ENCODE measurements at regions not wholly inside any gene's neighbourhood (a gene's known extent, or its start where the extent isn't known, plus 50 kb on each side); places are given as distances from the start of the nearest gene placed in this dataset.
"Not testable (repeated sequence)": the region's sequence is repeated elsewhere in the genome, so short reads cannot be mapped to it uniquely, and the experiment has no call there.

DNA sequence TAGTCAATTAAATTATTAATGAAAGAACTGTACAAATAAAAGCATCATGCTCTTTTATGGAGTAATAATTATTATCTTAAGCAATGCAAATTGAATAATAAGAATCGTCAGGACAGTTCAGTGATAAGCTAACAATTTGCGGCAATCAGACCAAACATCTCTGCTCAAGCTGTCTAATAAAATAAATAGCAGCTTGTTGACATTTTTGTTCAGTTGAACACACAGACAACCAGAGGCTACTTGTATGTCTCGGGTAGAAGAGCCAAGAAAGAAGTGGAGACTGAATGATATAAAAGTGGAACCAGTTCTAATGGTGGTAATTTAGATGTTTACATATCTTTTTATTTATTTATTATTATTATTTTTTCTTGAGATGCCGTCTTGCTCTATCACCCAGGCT is 57.4 kb upstream of the FOXN3 start:
- no peak for DNase-seq (ENCODE audit: low read depth)
- TF ChIP-seq, protein P1, sequence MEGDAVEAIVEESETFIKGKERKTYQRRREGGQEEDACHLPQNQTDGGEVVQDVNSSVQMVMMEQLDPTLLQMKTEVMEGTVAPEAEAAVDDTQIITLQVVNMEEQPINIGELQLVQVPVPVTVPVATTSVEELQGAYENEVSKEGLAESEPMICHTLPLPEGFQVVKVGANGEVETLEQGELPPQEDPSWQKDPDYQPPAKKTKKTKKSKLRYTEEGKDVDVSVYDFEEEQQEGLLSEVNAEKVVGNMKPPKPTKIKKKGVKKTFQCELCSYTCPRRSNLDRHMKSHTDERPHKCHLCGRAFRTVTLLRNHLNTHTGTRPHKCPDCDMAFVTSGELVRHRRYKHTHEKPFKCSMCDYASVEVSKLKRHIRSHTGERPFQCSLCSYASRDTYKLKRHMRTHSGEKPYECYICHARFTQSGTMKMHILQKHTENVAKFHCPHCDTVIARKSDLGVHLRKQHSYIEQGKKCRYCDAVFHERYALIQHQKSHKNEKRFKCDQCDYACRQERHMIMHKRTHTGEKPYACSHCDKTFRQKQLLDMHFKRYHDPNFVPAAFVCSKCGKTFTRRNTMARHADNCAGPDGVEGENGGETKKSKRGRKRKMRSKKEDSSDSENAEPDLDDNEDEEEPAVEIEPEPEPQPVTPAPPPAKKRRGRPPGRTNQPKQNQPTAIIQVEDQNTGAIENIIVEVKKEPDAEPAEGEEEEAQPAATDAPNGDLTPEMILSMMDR (IDR thresholded peaks at IDR 0.05; ENCODE audit: low read length, missing control alignments) = no peak
- no peak overlapping the region for H3K4me3 ChIP-seq (replicated peaks; ENCODE audit: low read depth, low read length)

DNA sequence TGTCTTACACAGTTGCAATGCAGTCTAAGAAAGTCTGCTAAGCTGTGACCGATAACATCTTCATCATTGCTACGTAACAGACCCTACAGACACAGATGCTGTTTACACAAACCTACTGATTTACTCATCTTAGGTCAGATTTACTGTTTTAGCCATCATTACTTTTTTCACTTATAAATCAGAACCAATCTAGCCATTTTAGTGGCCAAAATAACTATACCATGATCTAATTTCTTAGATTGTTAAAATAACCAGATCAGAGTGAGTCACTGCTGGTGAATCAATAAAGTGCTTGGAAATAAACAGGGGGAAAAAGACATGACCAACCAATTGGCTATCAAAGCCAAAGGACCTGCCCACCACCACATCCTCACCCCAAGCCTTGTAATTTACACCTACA is 57.0 kb upstream of the FOXN3 start:
- TF ChIP-seq, protein P1 (IDR thresholded peaks at IDR 0.05; ENCODE audit: low read length, missing control alignments) = no peak
- H3K4me3 ChIP-seq (replicated peaks; ENCODE audit: low read depth, low read length) = no peak overlapping the region
- DNase-seq (ENCODE audit: low read depth) = no peak

DNA sequence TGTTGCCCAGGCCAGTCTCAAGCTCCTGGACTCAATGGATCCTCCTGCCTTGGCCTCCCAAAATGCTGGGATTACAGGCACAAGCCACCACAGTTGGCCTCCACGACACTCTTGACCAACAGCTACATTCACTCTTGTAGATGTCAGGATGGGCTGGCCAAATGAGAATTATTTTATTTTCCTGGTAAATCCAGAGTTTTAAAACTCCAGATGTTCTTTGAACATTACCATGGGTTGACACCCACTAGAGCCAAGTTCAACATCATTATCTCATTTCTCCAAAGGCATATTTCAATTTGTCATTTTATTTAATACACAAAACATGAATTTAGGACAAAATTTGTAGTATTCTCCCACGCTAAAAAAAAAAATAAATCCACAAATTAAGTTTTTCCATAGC is 56.5 kb upstream of the FOXN3 start:
- TF ChIP-seq, protein P1 (IDR thresholded peaks at IDR 0.05; ENCODE audit: low read length, missing control alignments) = no peak
- H3K4me3 ChIP-seq (replicated peaks; ENCODE audit: low read depth, low read length) = no peak overlapping the region
- DNase-seq (ENCODE audit: low read depth) = no peak

DNA sequence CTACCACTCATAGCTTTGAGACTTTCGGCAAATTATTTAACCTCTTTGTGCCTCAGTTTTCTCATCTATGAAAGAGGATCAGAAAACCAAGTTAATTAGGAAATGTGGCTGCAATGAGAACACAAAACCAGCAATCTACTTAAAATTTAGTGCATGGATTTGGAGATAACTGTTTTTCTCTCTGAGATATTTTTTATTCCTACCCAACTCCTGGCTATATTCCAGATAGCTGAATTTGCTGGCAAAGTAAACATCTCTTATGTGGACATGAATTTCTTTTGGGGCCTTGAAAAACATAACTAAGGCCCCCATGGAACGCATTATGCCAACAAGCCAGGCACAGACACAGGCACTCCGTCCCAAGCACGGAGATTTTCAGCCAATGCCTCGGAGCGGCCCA is 53.4 kb upstream of the FOXN3 start:
- TF ChIP-seq, protein P1 (IDR thresholded peaks at IDR 0.05; ENCODE audit: low read length, missing control alignments) = no peak
- no peak overlapping the region for H3K4me3 ChIP-seq (replicated peaks; ENCODE audit: low read depth, low read length)
- no peak for DNase-seq (ENCODE audit: low read depth)

DNA sequence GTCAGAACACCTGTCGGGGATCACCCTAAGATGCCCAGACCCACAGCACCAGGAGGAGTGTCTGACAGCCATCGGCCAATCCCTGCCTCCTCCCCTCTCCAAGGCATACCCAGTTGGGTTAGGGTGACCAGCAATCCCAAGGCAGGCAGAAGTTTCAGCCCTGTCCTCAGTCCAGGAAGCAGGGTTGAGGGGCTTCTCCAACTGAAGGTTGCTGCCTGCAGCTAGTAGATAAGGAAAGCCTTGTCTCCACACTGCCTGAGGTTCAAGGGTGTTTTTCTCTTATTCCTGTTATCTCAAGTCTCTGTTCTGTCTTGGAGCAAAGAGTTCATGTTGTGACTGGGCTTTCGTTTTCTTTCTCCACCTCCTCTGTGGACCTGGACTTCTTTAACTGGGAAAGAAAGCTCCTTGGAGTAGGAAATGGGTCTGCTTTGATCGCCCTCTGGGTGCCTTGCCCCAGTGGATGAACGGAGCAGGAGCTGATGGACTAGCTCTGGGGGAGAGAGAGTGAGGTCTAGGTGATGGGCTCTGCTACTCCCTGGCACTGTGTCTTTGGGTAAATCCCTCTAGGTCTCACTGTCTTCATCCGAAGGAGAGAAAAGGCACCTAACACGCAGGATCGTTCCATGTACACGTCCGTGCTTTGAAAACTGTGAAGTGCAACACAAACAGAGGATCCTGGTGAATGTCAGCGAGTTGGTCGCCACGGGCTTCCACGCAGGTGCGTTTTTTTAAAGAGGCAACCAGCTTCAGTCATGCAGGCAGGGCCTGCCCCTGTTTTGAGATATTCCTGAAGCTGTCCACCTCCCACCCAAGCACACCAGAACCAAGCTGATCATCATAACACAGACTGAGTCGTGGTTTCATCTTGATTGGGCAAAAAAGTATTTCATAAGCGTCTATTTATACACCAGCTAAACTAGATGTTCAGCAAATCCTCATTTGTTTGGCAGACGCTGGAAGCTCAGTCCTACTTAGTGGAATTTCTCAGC is 52.5 kb upstream of the FOXN3 start:
- no peak overlapping the region for H3K4me3 ChIP-seq (replicated peaks; ENCODE audit: low read depth, low read length)
- TF ChIP-seq, protein P1 (IDR thresholded peaks at IDR 0.05; ENCODE audit: low read length, missing control alignments) = no peak
- DNase-seq (ENCODE audit: low read depth) = no peak

DNA sequence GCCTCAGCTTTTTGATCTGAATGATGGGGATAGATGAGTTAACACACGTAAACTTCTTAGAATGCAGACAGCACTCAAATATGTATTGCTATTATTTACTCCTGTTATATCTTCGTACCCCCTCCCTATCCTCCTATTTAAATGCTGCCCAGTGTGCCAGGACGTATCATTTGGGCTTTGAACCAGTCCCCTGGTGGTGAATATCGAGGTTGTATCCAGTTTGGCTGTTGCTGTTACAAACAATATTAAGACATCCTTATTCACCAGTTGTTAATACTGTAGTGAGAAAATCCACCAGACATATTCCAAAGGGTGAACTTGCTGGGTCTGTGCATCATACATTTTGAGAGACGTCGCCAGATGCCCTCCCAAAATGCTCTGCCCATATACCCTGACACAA is 51.5 kb upstream of the FOXN3 start:
- no peak overlapping the region for H3K4me3 ChIP-seq (replicated peaks; ENCODE audit: low read depth, low read length)
- DNase-seq (ENCODE audit: low read depth) = no peak
- TF ChIP-seq, protein P1 (IDR thresholded peaks at IDR 0.05; ENCODE audit: low read length, missing control alignments) = no peak

DNA sequence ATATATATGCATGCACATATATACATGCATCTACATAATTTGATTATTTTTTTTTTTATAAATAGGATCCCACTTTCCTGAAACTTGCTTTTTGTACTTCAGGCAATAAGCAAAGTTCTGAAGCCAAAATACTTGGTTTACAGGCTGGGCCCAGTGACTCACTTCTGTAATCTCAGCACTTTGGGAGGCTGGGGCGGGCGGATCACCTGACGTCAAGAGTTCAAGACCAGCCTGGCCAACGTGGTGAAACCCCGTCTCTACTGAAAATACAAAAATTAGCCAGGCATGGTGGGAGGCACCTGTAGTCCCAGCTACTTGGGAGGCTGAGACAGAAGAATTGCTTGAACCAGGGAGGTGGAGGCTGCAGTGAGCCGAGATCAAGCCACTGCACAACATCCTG is 51.0 kb upstream of the FOXN3 start:
- H3K4me3 ChIP-seq (replicated peaks; ENCODE audit: low read depth, low read length); DNase-seq (ENCODE audit: low read depth): not testable (repeated sequence)

Data from fibroblast of pulmonary artery (primary cell).